OCI-LY1 (cell line): ENCODE measurements at regions not wholly inside any gene's neighbourhood (a gene's known extent, or its start where the extent isn't known, plus 50 kb on each side); places are given as distances from the start of the nearest gene placed in this dataset.

Experiments used
- H2AFZ ChIP-seq: fragments of 200-600 bp; sonication (generic), shearing (Covaris generic); 2 replicates; pipeline ENCODE4 v1.6.0; 2014; ENCODE audit warnings: antibody characterized with exemption, mild to moderate bottlenecking, low read length
- H3F3A ChIP-seq: fragments of 200-600 bp; sonication (generic), shearing (Covaris generic); 2 replicates; pipeline ENCODE4 v1.6.0; 2014; ENCODE audit warnings: mild to moderate bottlenecking, antibody characterized with exemption, low read length, moderate library complexity; ENCODE audit not compliant: insufficient read depth
- H3K27ac ChIP-seq: fragments of 200-600 bp; sonication (generic); 2 replicates; pipeline ENCODE4 v1.5.1; 2014; ENCODE audit warnings: low read length, mixed run types, mild to moderate bottlenecking, low read depth; ENCODE audit not compliant: poor library complexity, severe bottlenecking
- H3K27me3 ChIP-seq: fragments of 200-600 bp; sonication (generic); 2 replicates; pipeline ENCODE4 v1.6.0; 2014; ENCODE audit warnings: antibody characterized with exemption, mild to moderate bottlenecking, low read length, moderate library complexity; ENCODE audit not compliant: insufficient read depth
- H3K36me3 ChIP-seq: fragments of 200-600 bp; sonication (generic); 2 replicates; pipeline ENCODE4 v1.6.1; 2014; ENCODE audit warnings: mild to moderate bottlenecking, antibody characterized with exemption, low read length, moderate library complexity, mixed read lengths; ENCODE audit not compliant: insufficient read depth
- H3K4me1 ChIP-seq: fragments of 200-600 bp; sonication (generic); 2 replicates; pipeline ENCODE4 v1.5.1; 2014; ENCODE audit warnings: mild to moderate bottlenecking, low read length, moderate library complexity; ENCODE audit not compliant: insufficient read depth, severe bottlenecking
- H3K4me2 ChIP-seq: fragments of 200-600 bp; sonication (generic), shearing (Covaris generic); 2 replicates; pipeline ENCODE4 v1.6.1; 2014; ENCODE audit warnings: low read length
- H3K4me3 ChIP-seq: fragments of 200-600 bp; sonication (generic); 2 replicates; pipeline ENCODE4 v1.5.1; 2014; ENCODE audit warnings: low read length, low read depth, mild to moderate bottlenecking, mixed read lengths; ENCODE audit not compliant: poor library complexity, severe bottlenecking
- H3K79me2 ChIP-seq: fragments of 200-600 bp; shearing (Covaris generic); 2 replicates; pipeline ENCODE4 v1.6.1; 2016; ENCODE audit warnings: mixed run types, low read length, mixed read lengths; ENCODE audit not compliant: insufficient read depth
- H3K9ac ChIP-seq: fragments of 200-600 bp; sonication (generic), shearing (Covaris generic); 2 replicates; pipeline ENCODE4 v1.6.1; 2014; ENCODE audit warnings: mild to moderate bottlenecking, low read length, mixed read lengths
- H3K9me2 ChIP-seq: fragments of 200-600 bp; sonication (generic), shearing (Covaris generic); 2 replicates; pipeline ENCODE4 v1.6.1; 2014; ENCODE audit warnings: low read depth, mild to moderate bottlenecking, low read length, mixed read lengths
- H3K9me3 ChIP-seq: fragments of 200-600 bp; shearing (Covaris generic); 2 replicates; pipeline ENCODE4 v1.6.1; 2014; ENCODE audit warnings: low read length, mixed read lengths
- H4K20me1 ChIP-seq: fragments of 200-600 bp; sonication (generic), shearing (Covaris generic); 2 replicates; pipeline ENCODE4 v1.6.0; 2016; ENCODE audit warnings: mild to moderate bottlenecking, low read length; ENCODE audit not compliant: insufficient read depth
- CTCF ChIP-seq: fragments of 200-600 bp; sonication (generic), shearing (Covaris generic); IDR thresholded peaks from 2 replicates; pipeline ENCODE4 v1.5.1; 2017; ENCODE audit warnings: mild to moderate bottlenecking, antibody characterized with exemption, low read length, moderate library complexity, mixed read lengths
- EZH2 ChIP-seq: fragments of 200-600 bp; sonication (generic), shearing (Covaris generic); IDR thresholded peaks from 2 replicates; pipeline ENCODE4 v1.8.0; 2017; ENCODE audit warnings: borderline replicate concordance, mixed run types, mild to moderate bottlenecking, antibody characterized with exemption, low read length, moderate library complexity, mixed read lengths

GRCh38 chr2:152920846-152921245 is 202.4 kb downstream of the ARL6IP6 start:
- no peaks in the 10 kb centered on the region for H3K9me2 ChIP-seq
- H3K9me3 ChIP-seq: no peaks in the 10 kb centered on the region
- H2AFZ ChIP-seq: no peak overlapping the region
- no peaks in the 10 kb centered on the region for H3K4me1 ChIP-seq
- H3K27me3 ChIP-seq: no peaks in the 10 kb centered on the region
- no peak overlapping the region for H3K4me3 ChIP-seq
- H3F3A ChIP-seq: no peaks in the 10 kb centered on the region
- no peaks in the 10 kb centered on the region for H3K79me2 ChIP-seq
- no peaks in the 10 kb centered on the region for H3K36me3 ChIP-seq
- no peak overlapping the region for H3K9ac ChIP-seq
- H4K20me1 ChIP-seq: no peaks in the 10 kb centered on the region
- no peak overlapping the region for H3K27ac ChIP-seq
- H3K4me2 ChIP-seq: no peak overlapping the region
- TF ChIP-seq EZH2 (no peak), CTCF (no peak)

GRCh38 chr2:152910970-152911369 is 192.6 kb downstream of the ARL6IP6 start:
- no peaks in the 10 kb centered on the region for H3K36me3 ChIP-seq
- no peak overlapping the region for H3K9ac ChIP-seq
- TF ChIP-seq EZH2 (no peak), CTCF (no peak)
- H3K4me1 ChIP-seq: no peaks in the 10 kb centered on the region
- H3K4me2 ChIP-seq: no peak overlapping the region
- H3K79me2 ChIP-seq: no peaks in the 10 kb centered on the region
- no peaks in the 10 kb centered on the region for H3K9me2 ChIP-seq
- no peaks in the 10 kb centered on the region for H3K27me3 ChIP-seq
- H3K9me3 ChIP-seq: no peaks in the 10 kb centered on the region
- no peaks in the 10 kb centered on the region for H3F3A ChIP-seq
- H4K20me1 ChIP-seq: no peaks in the 10 kb centered on the region
- no peak overlapping the region for H2AFZ ChIP-seq
- no peak overlapping the region for H3K27ac ChIP-seq
- H3K4me3 ChIP-seq: no peak overlapping the region

- Histone ChIP-seq H3K4me1 (no peaks in the 10 kb centered on the region), H3K4me3 (no peak overlapping the region), H4K20me1 (no peaks in the 10 kb centered on the region), H3K9ac (no peak overlapping the region), H2AFZ (no peak overlapping the region), H3K27ac (no peak overlapping the region), H3K79me2 (no peaks in the 10 kb centered on the region), H3K27me3 (no peaks in the 10 kb centered on the region), H3F3A (no peaks in the 10 kb centered on the region), H3K4me2 (no peak overlapping the region), H3K36me3 (no peaks in the 10 kb centered on the region), H3K9me3 (no peaks in the 10 kb centered on the region), H3K9me2 (no peaks in the 10 kb centered on the region)
- TF ChIP-seq EZH2 (no peak), CTCF (no peak)
Measured at GRCh38 chr2:152907046-152907445, 188.6 kb downstream of the ARL6IP6 start.
